ENCODE measurements at regions not wholly inside any gene's neighbourhood (a gene's known extent, or its start where the extent isn't known, plus 50 kb on each side); places are given as distances from the start of the nearest gene placed in this dataset.

GRCh38 chr2:226607379-226607778, 192.2 kb downstream of the IRS1 start:
- TF ChIP-seq POLR2A (IDR thresholded peaks at IDR 0.05) (no peak), CTCF (IDR thresholded peaks at IDR 0.05) (no peak)
